ENCODE measurements at regions not wholly inside any gene's neighbourhood (a gene's known extent, or its start where the extent isn't known, plus 50 kb on each side); places are given as distances from the start of the nearest gene placed in this dataset.

- TF ChIP-seq EZH2 (IDR thresholded peaks at IDR 0.05; ENCODE audit: borderline replicate concordance, low read depth, low read length, poor library complexity, severe bottlenecking) (no peak), CTCF (conservative IDR thresholded peaks at IDR 0.05; ENCODE audit: low read depth, low read length) (no peak)
- BruUV-seq (replicated peaks): no TSS peak
- H3K27me3 ChIP-seq (replicated peaks; ENCODE audit: insufficient read depth, low read depth, low read length, poor library complexity): peaks cover 14% of the 10 kb centered on the region
- ChIA-PET CTCF (no interaction called here), POLR2A (ENCODE audit: low non-redundant PET) (no interaction called here)
- H3K4me1 ChIP-seq (ENCODE audit: insufficient read depth, low read length, poor library complexity, severe bottlenecking): no peaks in the 10 kb centered on the region
- H3K4me3 ChIP-seq (ENCODE audit: low read depth, low read length, poor library complexity, severe bottlenecking): no peak overlapping the region
- DNase-seq (ENCODE audit: low spot score): no peak
- intact Hi-C loops (cut with micrococcal nuclease; ENCODE audit: unreplicated experiment): no loop called here
- no peak overlapping the region for H3K27ac ChIP-seq (ENCODE audit: low read depth, low read length, poor library complexity, severe bottlenecking)
- no peaks in the 10 kb centered on the region for H3K36me3 ChIP-seq (ENCODE audit: insufficient read depth, low read length, poor library complexity, severe bottlenecking)
- H3K9me3 ChIP-seq (ENCODE audit: low read depth, low read length, poor library complexity, severe bottlenecking): no peaks in the 10 kb centered on the region
Measured at GRCh38 chr11:106540001-106540400, 462.5 kb downstream of the AASDHPPT start.

- Histone ChIP-seq H3K4me1 (ENCODE audit: insufficient read depth, low read length, poor library complexity, severe bottlenecking) (no peaks in the 10 kb centered on the region), H3K27me3 (replicated peaks; ENCODE audit: insufficient read depth, low read depth, low read length, poor library complexity) (no peaks in the 10 kb centered on the region), H3K9me3 (ENCODE audit: low read depth, low read length, poor library complexity, severe bottlenecking) (no peaks in the 10 kb centered on the region), H3K27ac (ENCODE audit: low read depth, low read length, poor library complexity, severe bottlenecking) (no peak overlapping the region), H3K36me3 (ENCODE audit: insufficient read depth, low read length, poor library complexity, severe bottlenecking) (no peaks in the 10 kb centered on the region), H3K4me3 (ENCODE audit: low read depth, low read length, poor library complexity, severe bottlenecking) (no peak overlapping the region)
- POLR2A ChIA-PET (ENCODE audit: low non-redundant PET): no interaction called here
- CTCF ChIA-PET: no interaction called here
- BruUV-seq (replicated peaks): no TSS peak
- no peak for DNase-seq (ENCODE audit: low spot score)
- TF ChIP-seq EZH2 (IDR thresholded peaks at IDR 0.05; ENCODE audit: borderline replicate concordance, low read depth, low read length, poor library complexity, severe bottlenecking) (no peak), CTCF (conservative IDR thresholded peaks at IDR 0.05; ENCODE audit: low read depth, low read length) (no peak)
- intact Hi-C loops (cut with micrococcal nuclease; ENCODE audit: unreplicated experiment): no loop called here
Measured at GRCh38 chr11:106548406-106548805, 469.9 kb downstream of the GUCY1A2 start.

DNA sequence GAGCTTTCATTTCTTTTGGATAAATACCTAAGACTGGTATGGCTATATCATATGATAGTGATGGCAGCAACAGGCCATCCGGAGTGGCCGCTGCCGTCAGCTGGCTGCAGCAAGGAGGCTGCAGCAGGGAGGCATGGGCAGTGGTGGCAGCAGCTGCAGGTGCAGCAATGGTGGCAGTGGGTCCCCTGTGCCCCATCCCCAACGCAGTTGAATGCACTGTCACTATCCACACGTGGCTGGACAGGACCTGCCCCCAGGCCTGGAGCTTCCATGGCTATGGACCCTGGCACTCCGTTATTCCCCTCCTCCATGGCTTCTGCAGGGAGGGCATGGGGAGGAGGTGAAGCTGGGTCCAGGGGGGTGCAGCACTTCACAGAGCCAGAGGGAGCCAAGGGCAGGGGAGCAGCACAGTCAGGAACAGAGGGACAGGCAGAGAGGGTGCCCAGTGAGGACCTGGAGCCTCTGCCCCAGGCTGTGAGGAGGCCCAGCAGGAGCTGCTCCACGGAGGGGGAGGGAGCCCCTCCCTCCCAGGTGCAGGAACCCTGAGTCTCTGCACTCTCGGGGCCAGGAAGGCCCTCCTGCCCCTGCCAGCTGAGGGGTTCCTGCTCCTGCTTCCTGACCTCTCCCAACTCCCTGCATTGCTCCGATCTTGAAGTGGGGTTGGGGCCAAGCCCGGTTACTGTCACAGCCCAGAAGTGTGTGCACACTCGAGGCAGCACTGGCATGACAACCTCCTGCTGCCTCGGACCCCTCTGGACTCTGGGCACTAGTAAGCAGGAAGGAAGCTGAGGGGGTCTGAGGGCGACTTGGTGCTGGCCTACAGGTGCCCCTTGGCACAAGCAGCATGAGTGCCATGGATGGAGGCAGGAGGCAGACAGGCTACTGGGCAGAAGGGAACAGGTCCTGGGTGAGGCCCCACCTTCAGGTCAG lies 466.3 kb downstream of the GUCY1A2 start:
- Histone ChIP-seq H3K9me3 (ENCODE audit: low read depth, low read length, poor library complexity, severe bottlenecking) (no peaks in the 10 kb centered on the region), H3K27me3 (replicated peaks; ENCODE audit: insufficient read depth, low read depth, low read length, poor library complexity) (no peaks in the 10 kb centered on the region), H3K36me3 (ENCODE audit: insufficient read depth, low read length, poor library complexity, severe bottlenecking) (no peaks in the 10 kb centered on the region), H3K4me3 (ENCODE audit: low read depth, low read length, poor library complexity, severe bottlenecking) (no peak overlapping the region), H3K27ac (ENCODE audit: low read depth, low read length, poor library complexity, severe bottlenecking) (no peak overlapping the region), H3K4me1 (ENCODE audit: insufficient read depth, low read length, poor library complexity, severe bottlenecking) (no peaks in the 10 kb centered on the region)
- DNase-seq (ENCODE audit: low spot score): no peak
- intact Hi-C loops (cut with micrococcal nuclease; ENCODE audit: unreplicated experiment): no loop called here
- ChIA-PET POLR2A (ENCODE audit: low non-redundant PET) (no interaction called here), CTCF (no interaction called here)
- BruUV-seq (replicated peaks): no TSS peak
- no peak for TF ChIP-seq EZH2 (IDR thresholded peaks at IDR 0.05; ENCODE audit: borderline replicate concordance, low read depth, low read length, poor library complexity, severe bottlenecking)

Data from A673 (cell line).